ENCODE measurements at regions not wholly inside any gene's neighbourhood (a gene's known extent, or its start where the extent isn't known, plus 50 kb on each side); places are given as distances from the start of the nearest gene placed in this dataset.

DNA sequence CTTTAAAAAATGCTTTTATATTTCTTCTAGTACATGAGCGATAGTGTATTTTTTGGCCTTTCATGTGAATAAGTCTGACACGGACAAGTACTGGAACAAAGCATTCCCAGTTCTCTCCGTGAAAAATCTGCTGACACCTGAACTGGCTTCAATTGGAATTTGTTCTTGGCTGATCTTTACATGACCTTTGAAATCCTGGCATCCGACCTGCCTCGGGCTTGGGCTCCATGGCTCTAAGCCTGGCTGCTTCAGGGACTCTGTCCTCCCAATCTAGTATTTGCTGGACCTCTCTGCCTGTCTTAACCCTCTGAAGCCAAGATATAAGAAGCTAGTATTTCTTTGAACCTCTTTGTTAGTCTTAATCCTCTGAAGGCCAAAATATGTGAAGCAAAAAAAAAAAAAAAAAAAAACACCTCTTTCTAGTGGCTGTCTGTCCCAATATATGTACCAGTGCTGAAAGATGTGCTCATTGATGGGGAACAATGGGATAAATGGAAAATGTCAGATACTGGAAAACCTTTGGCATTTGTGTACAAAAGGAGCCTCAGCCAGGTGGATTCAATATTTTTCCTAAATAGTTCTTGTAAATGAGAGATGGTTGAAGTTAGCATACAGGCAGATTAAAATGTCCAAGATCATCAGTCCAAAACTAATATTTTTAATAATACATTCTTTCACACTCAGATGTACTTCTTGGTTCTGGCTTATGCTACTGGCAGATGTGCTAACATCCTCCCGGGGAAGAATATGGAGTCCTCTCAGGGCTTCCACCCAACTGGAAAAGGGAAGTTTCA lies 470.6 kb downstream of the TUSC1 start:
- ChIA-PET POLR2A (no interaction called here), CTCF (no interaction called here)
- TF ChIP-seq ELF4 (IDR thresholded peaks at IDR 0.05) (no peak), FOXM1 (IDR thresholded peaks at IDR 0.05; ENCODE audit: borderline replicate concordance) (no peak), BHLHE40 (IDR thresholded peaks at IDR 0.05; ENCODE audit: borderline replicate concordance) (no peak), NFRKB (IDR thresholded peaks at IDR 0.05) (no peak), SUZ12 (IDR thresholded peaks at IDR 0.05) (no peak), LEF1 (IDR thresholded peaks at IDR 0.05; ENCODE audit: borderline replicate concordance) (no peak), ZNF384 (IDR thresholded peaks at IDR 0.05) (no peak), L3MBTL2 (conservative IDR thresholded peaks at IDR 0.05) (no peak), ARNT (IDR thresholded peaks at IDR 0.05) (no peak), TARDBP (IDR thresholded peaks at IDR 0.05) (no peak), SP1 (IDR thresholded peaks at IDR 0.05) (no peak), FOXA1 (IDR thresholded peaks at IDR 0.05) (no peak)
- no peak for DNase-seq (ENCODE audit: extremely low spot score)

DNA sequence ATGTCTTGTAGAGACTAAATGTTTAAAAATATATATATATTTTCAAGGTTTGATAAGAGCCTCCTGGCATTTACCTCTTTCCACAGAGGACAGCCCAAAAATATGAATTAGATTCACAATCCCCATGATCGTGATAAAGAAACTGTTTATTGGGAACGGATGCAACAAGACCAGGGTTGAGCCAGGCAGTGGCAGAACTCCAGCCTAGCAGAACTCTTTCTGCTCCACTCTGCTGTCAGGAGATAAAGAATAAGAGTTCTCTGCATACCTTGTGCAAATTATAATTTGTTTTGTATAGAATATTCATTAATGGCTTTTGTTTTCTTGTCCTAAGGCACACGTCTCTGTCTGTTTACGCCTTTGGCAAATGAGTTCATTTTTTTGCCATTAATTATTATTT lies 472.2 kb downstream of the TUSC1 start:
- CTCF ChIA-PET: no interaction called here
- POLR2A ChIA-PET: no interaction called here

DNA sequence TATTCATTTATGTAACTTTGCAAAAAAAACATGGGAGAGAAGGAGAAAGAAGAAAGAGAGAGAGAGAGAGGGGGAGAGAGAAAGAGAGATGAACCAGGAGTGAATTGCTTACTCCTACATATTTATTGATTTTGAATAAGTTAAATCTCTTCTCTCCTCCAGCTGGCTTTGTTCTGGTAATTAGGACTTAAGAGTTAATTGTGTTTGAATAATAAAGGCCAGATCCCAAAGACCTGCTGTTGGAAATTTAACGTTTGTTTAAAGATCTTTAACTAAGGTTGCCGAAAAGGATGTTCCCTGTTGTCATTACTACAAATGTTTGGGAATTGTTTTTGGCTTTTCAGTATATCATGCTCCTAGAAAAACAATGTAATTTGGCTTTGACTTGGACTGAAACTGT lies 473.0 kb downstream of the TUSC1 start:
- TF ChIP-seq HDGF (IDR thresholded peaks at IDR 0.05; ENCODE audit: borderline replicate concordance) (no peak), FOXM1 (IDR thresholded peaks at IDR 0.05; ENCODE audit: borderline replicate concordance) (no peak), NFRKB (IDR thresholded peaks at IDR 0.05) (no peak), FOXA1 (IDR thresholded peaks at IDR 0.05) (no peak), ELF4 (IDR thresholded peaks at IDR 0.05) (no peak), ARNT (IDR thresholded peaks at IDR 0.05) (no peak), SP1 (IDR thresholded peaks at IDR 0.05) (no peak), FOXK2 (IDR thresholded peaks at IDR 0.05) (no peak), BHLHE40 (IDR thresholded peaks at IDR 0.05; ENCODE audit: borderline replicate concordance) (no peak), TARDBP (IDR thresholded peaks at IDR 0.05) (no peak), L3MBTL2 (conservative IDR thresholded peaks at IDR 0.05) (no peak), CTBP1 (IDR thresholded peaks at IDR 0.05; ENCODE audit: borderline replicate concordance) (no peak), SUZ12 (IDR thresholded peaks at IDR 0.05) (no peak), LEF1 (IDR thresholded peaks at IDR 0.05; ENCODE audit: borderline replicate concordance) (no peak), ZNF384 (IDR thresholded peaks at IDR 0.05) (no peak)
- TF ChIP-seq, protein P1, sequence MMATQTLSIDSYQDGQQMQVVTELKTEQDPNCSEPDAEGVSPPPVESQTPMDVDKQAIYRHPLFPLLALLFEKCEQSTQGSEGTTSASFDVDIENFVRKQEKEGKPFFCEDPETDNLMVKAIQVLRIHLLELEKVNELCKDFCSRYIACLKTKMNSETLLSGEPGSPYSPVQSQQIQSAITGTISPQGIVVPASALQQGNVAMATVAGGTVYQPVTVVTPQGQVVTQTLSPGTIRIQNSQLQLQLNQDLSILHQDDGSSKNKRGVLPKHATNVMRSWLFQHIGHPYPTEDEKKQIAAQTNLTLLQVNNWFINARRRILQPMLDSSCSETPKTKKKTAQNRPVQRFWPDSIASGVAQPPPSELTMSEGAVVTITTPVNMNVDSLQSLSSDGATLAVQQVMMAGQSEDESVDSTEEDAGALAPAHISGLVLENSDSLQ (IDR thresholded peaks at IDR 0.05): no peak
- DNase-seq (ENCODE audit: extremely low spot score): no peak
- POLR2A ChIA-PET: no interaction called here
- CTCF ChIA-PET: no interaction called here

More for the DNA sequence above, 472.2 kb downstream of the TUSC1 start:
- DNase-seq (ENCODE audit: extremely low spot score): no peak
- TF ChIP-seq SUZ12 (IDR thresholded peaks at IDR 0.05): no peak

DNA sequence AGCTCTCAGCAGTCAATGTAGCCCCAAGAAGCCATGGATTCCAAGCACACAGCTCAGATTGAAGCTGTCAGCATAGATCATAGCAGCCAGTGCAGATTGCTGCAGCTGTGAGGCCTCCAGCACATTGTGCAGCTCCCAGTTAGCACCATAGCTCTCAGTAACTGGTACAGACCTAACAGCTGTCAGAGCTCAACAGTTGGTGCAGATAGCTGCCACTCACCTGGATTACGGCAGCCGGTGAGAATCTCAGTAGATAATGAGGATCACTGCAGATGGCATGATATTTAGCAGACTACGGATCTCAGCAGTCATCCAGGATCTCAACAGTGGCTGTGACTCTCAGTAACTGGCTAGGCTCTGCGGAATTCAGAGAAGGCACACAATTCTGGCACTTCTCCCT lies 500.4 kb downstream of the TUSC1 start:
- TF ChIP-seq ARNT (IDR thresholded peaks at IDR 0.05) (no peak), SP1 (IDR thresholded peaks at IDR 0.05) (no peak), LEF1 (IDR thresholded peaks at IDR 0.05; ENCODE audit: borderline replicate concordance) (no peak), SUZ12 (IDR thresholded peaks at IDR 0.05) (no peak), L3MBTL2 (conservative IDR thresholded peaks at IDR 0.05) (no peak), FOXK2 (IDR thresholded peaks at IDR 0.05) (no peak), BHLHE40 (IDR thresholded peaks at IDR 0.05; ENCODE audit: borderline replicate concordance) (no peak), TARDBP (IDR thresholded peaks at IDR 0.05) (no peak), CTBP1 (IDR thresholded peaks at IDR 0.05; ENCODE audit: borderline replicate concordance) (no peak), HDGF (IDR thresholded peaks at IDR 0.05; ENCODE audit: borderline replicate concordance) (no peak), FOXM1 (IDR thresholded peaks at IDR 0.05; ENCODE audit: borderline replicate concordance) (no peak), NFRKB (IDR thresholded peaks at IDR 0.05) (no peak), FOXA1 (IDR thresholded peaks at IDR 0.05) (no peak), ZNF384 (IDR thresholded peaks at IDR 0.05) (no peak), ELF4 (IDR thresholded peaks at IDR 0.05) (no peak)
- TF ChIP-seq, protein P1 (IDR thresholded peaks at IDR 0.05): no peak
- no peak for DNase-seq (ENCODE audit: extremely low spot score)
- CTCF ChIA-PET: no interaction called here
- POLR2A ChIA-PET: no interaction called here

DNA sequence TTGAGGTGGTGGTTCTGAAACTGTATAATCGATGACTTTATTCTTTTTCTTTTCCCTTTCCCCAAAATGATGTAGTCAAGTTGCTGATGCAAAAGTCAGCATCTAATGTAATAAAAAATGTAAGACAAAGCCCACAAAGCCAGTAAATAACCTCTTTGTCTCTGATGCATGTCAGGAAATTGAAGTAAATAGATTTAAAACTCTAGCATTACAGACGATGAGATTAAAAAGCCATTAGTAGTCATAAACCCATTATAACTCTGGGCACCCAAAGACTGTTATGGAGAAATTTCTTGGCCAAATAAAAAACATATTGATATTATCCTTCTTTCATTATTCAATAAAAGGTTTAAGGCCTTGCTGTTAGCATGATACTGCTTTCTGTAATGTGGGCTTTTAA lies 548.7 kb downstream of the TUSC1 start:
- CTCF ChIA-PET: no interaction called here
- no peak for TF ChIP-seq BHLHE40 (IDR thresholded peaks at IDR 0.05; ENCODE audit: borderline replicate concordance)
- TF ChIP-seq HDGF (IDR thresholded peaks at IDR 0.05; ENCODE audit: borderline replicate concordance): no peak
- TF ChIP-seq, protein P1 (IDR thresholded peaks at IDR 0.05): no peak
- TF ChIP-seq SUZ12 (IDR thresholded peaks at IDR 0.05): no peak
- no peak for TF ChIP-seq ARNT (IDR thresholded peaks at IDR 0.05)
- no peak for TF ChIP-seq ELF4 (IDR thresholded peaks at IDR 0.05)
- no peak for TF ChIP-seq L3MBTL2 (conservative IDR thresholded peaks at IDR 0.05)
- TF ChIP-seq TARDBP (IDR thresholded peaks at IDR 0.05): no peak
- TF ChIP-seq FOXK2 (IDR thresholded peaks at IDR 0.05): no peak
- no peak for TF ChIP-seq SP1 (IDR thresholded peaks at IDR 0.05)
- no peak for TF ChIP-seq CTBP1 (IDR thresholded peaks at IDR 0.05; ENCODE audit: borderline replicate concordance)
- no peak for TF ChIP-seq ZNF384 (IDR thresholded peaks at IDR 0.05)
- DNase-seq (ENCODE audit: extremely low spot score): no peak
- POLR2A ChIA-PET: no interaction called here

DNA sequence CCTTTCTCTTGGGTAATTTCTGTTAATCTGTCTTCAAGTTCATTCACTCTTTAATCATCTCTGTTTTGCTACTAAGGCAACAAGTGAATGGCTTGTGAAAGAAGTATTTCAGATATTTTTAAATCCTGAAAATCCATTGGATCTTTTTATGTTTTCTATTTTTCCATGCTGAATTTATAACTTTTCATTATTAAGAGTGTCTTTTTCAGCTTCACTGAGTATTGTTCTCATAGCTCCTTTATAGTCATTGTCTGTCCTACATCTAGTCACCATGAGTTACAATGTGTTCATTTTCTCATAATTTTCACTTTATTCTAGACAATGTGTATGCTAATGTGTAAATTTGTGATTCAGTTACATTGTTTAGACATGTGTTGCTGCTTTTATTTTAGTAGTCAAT lies 556.4 kb downstream of the TUSC1 start:
- ChIA-PET POLR2A (no interaction called here), CTCF (no interaction called here)
- no peak for DNase-seq (ENCODE audit: extremely low spot score)
- TF ChIP-seq TARDBP (IDR thresholded peaks at IDR 0.05): no peak
- no peak for TF ChIP-seq ZNF384 (IDR thresholded peaks at IDR 0.05)
- no peak for TF ChIP-seq HDGF (IDR thresholded peaks at IDR 0.05; ENCODE audit: borderline replicate concordance)
- TF ChIP-seq CTBP1 (IDR thresholded peaks at IDR 0.05; ENCODE audit: borderline replicate concordance): no peak
- TF ChIP-seq FOXA1 (IDR thresholded peaks at IDR 0.05): no peak
- no peak for TF ChIP-seq ARNT (IDR thresholded peaks at IDR 0.05)
- TF ChIP-seq, protein P1 (IDR thresholded peaks at IDR 0.05): no peak
- no peak for TF ChIP-seq NFRKB (IDR thresholded peaks at IDR 0.05)
- no peak for TF ChIP-seq SP1 (IDR thresholded peaks at IDR 0.05)
- no peak for TF ChIP-seq BHLHE40 (IDR thresholded peaks at IDR 0.05; ENCODE audit: borderline replicate concordance)
- no peak for TF ChIP-seq ELF4 (IDR thresholded peaks at IDR 0.05)
- no peak for TF ChIP-seq L3MBTL2 (conservative IDR thresholded peaks at IDR 0.05)

Data from HEK293T (cell line).